ENCODE measurements at regions not wholly inside any gene's neighbourhood (a gene's known extent, or its start where the extent isn't known, plus 50 kb on each side); places are given as distances from the start of the nearest gene placed in this dataset.

- H3K79me2 ChIP-seq (ENCODE audit: control insufficient read depth, insufficient read depth, low read length) = no peaks in the 10 kb centered on the region
- Mint-ChIP-seq H3K4me3 (no peak overlapping the region), H3K27ac (no peak overlapping the region), H3K9me3 (ENCODE audit: insufficient read depth) (peaks cover 2% of the 10 kb centered on the region), H3K27me3 (no peaks in the 10 kb centered on the region), H3K4me1 (no peaks in the 10 kb centered on the region)
- no peaks in the 10 kb centered on the region for H4K20me1 ChIP-seq (ENCODE audit: control insufficient read depth, insufficient read depth, low read length, poor library complexity, severe bottlenecking)
- no peak overlapping the region for H3K4me2 ChIP-seq (replicated peaks; ENCODE audit: low read depth, low read length, poor library complexity, severe bottlenecking)
- POLR2A ChIA-PET = no interaction called here
- H3K4me1 ChIP-seq (ENCODE audit: control insufficient read depth in 2 of 2, insufficient read depth in 2 of 2, low read length in 2 of 2) = no peaks in the 10 kb centered on the region
- H3K27ac ChIP-seq (ENCODE audit: low read length in 2 of 2) = no peak overlapping the region
- H3K27me3 ChIP-seq (replicated peaks in 1 of 4; ENCODE audit: control extremely low read depth in 1 of 4, control insufficient read depth in 3 of 4, insufficient read depth in 4 of 4, low read length in 3 of 4) = no peaks in the 10 kb centered on the region
- H3K9me3 ChIP-seq (ENCODE audit: control extremely low read depth in 1 of 3, control insufficient read depth in 2 of 3, insufficient read depth in 1 of 3, low read length in 2 of 3) = no peaks in the 10 kb centered on the region
- H2AFZ ChIP-seq (ENCODE audit: insufficient read depth, low read depth, low read length, poor library complexity, severe bottlenecking) = no peak overlapping the region
- ATAC-seq (ENCODE audit: low read depth) (no peak), DNase-seq (no peak)
- H3K36me3 ChIP-seq (replicated peaks in 1 of 2; ENCODE audit: control extremely low read depth in 1 of 2, control insufficient read depth in 1 of 2, extremely low read depth in 1 of 2, insufficient read depth in 2 of 2, low read length in 1 of 2) = no peaks in the 10 kb centered on the region
- CTCF ChIA-PET = interaction anchor here (0.6 kb wide), 1 partner anchor 647 kb away, joined by 4 read pairs; no protein-coding TSS in a partner anchor
- H3K4me3 ChIP-seq (ENCODE audit: control extremely low read depth in 1 of 5, extremely low read depth in 1 of 5, insufficient read depth in 1 of 5, low read depth in 2 of 5, low read length in 4 of 5) = no peak overlapping the region
- intact Hi-C loops (cut with micrococcal nuclease) = no loop called here
- no peak for TF ChIP-seq CTCF (IDR thresholded peaks at IDR 0.05)
- TF ChIP-seq EZH2 (IDR thresholded peaks at IDR 0.05; ENCODE audit: borderline replicate concordance, insufficient read depth, low read depth, low read length, poor library complexity, severe bottlenecking) = no peak
- H3K9ac ChIP-seq (ENCODE audit: low read length) = no peak overlapping the region
Observed at GRCh38 chr2:167471332-167471731, 583.1 kb downstream of the XIRP2 start.

GRCh38 chr2:167462379-167462778, 574.1 kb downstream of the XIRP2 start:
- Histone ChIP-seq H3K4me1 (ENCODE audit: control insufficient read depth in 2 of 2, insufficient read depth in 2 of 2, low read length in 2 of 2) (no peaks in the 10 kb centered on the region), H3K9me3 (ENCODE audit: control extremely low read depth in 1 of 3, control insufficient read depth in 2 of 3, insufficient read depth in 1 of 3, low read length in 2 of 3) (no peaks in the 10 kb centered on the region), H3K4me2 (replicated peaks; ENCODE audit: low read depth, low read length, poor library complexity, severe bottlenecking) (no peak overlapping the region), H3K4me3 (ENCODE audit: control extremely low read depth in 1 of 5, extremely low read depth in 1 of 5, insufficient read depth in 1 of 5, low read depth in 2 of 5, low read length in 4 of 5) (no peak overlapping the region), H3K79me2 (ENCODE audit: control insufficient read depth, insufficient read depth, low read length) (no peaks in the 10 kb centered on the region), H2AFZ (ENCODE audit: insufficient read depth, low read depth, low read length, poor library complexity, severe bottlenecking) (no peak overlapping the region), H3K36me3 (replicated peaks in 1 of 2; ENCODE audit: control extremely low read depth in 1 of 2, control insufficient read depth in 1 of 2, extremely low read depth in 1 of 2, insufficient read depth in 2 of 2, low read length in 1 of 2) (no peaks in the 10 kb centered on the region), H3K9ac (ENCODE audit: low read length) (no peak overlapping the region), H3K27me3 (replicated peaks in 1 of 4; ENCODE audit: control extremely low read depth in 1 of 4, control insufficient read depth in 3 of 4, insufficient read depth in 4 of 4, low read length in 3 of 4) (no peaks in the 10 kb centered on the region), H4K20me1 (ENCODE audit: control insufficient read depth, insufficient read depth, low read length, poor library complexity, severe bottlenecking) (no peaks in the 10 kb centered on the region), H3K27ac (ENCODE audit: low read length in 2 of 2) (no peak overlapping the region)
- H3K4me3 Mint-ChIP-seq = no peak overlapping the region
- no peak overlapping the region for H3K27ac Mint-ChIP-seq
- DNase-seq (no peak), ATAC-seq (ENCODE audit: low read depth) (no peak)
- no peaks in the 10 kb centered on the region for H3K4me1 Mint-ChIP-seq
- H3K27me3 Mint-ChIP-seq = no peaks in the 10 kb centered on the region
- intact Hi-C loops (cut with micrococcal nuclease) = no loop called here
- CTCF ChIA-PET = no interaction called here
- 100% methylated on average over 1 of the region's 3 CpGs for WGBS (ENCODE audit: insufficient coverage)
- POLR2A ChIA-PET = no interaction called here
- H3K9me3 Mint-ChIP-seq (ENCODE audit: insufficient read depth) = no peaks in the 10 kb centered on the region
- TF ChIP-seq EZH2 (IDR thresholded peaks at IDR 0.05; ENCODE audit: borderline replicate concordance, insufficient read depth, low read depth, low read length, poor library complexity, severe bottlenecking) (no peak), CTCF (IDR thresholded peaks at IDR 0.05) (no peak)
